ENCODE measurements at regions not wholly inside any gene's neighbourhood (a gene's known extent, or its start where the extent isn't known, plus 50 kb on each side); places are given as distances from the start of the nearest gene placed in this dataset.

DNA sequence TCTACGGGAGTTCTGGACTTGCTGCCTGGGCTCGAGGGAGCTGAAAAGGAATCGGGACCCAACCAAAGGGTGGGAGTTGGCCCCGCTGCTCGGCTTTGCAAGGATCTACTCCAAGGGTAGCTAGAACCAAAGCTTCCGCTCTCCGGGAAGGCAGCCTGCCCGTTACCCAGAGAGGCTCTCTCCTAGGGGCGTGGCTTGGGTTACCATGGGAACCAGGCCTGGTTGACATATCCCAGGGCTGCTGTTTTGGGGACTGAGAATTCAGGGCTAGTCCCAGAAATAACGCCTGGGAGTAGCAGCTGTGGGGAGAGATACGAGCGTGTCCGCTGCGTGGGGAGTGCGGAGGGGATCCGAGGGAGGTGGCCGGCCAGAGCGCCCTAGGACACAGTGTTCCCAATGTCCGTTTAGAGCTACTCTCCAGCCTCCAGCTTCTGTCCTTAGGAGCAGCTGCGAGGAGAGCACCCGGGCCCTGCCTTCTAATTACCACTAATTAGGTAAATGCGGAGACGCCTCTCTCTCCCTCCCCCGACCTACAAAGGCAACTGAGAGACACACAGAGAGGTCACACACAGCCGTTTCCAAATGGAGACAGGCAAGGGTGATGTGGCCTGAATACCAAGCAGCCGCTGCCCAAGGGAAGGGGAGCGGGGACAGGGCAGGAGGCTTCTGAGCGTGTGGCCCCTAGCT is 141.6 kb upstream of the CADM1 start:
- Mint-ChIP-seq H3K9me3 (no peaks in the 10 kb centered on the region), H3K27me3 (ENCODE audit: low read depth in 2 of 2) (peaks cover 8 to 18% of the 10 kb centered on the region in 2 donors), H3K4me1 (no peaks in the 10 kb centered on the region), H3K27ac (no peak overlapping the region), H3K36me3 (no peaks in the 10 kb centered on the region), H3K4me3 (no peak overlapping the region)
- Histone ChIP-seq H3K4me3 (ENCODE audit: low read length) (no peak overlapping the region), H3K27me3 (ENCODE audit: control insufficient read depth, insufficient read depth, low read length) (no peaks in the 10 kb centered on the region), H3K36me3 (ENCODE audit: control insufficient read depth, insufficient read depth, low read length) (no peaks in the 10 kb centered on the region), H3K9me3 (ENCODE audit: control insufficient read depth, insufficient read depth, low read length) (no peaks in the 10 kb centered on the region), H3K27ac (ENCODE audit: low read length) (no peak overlapping the region), H3K4me1 (ENCODE audit: control insufficient read depth, insufficient read depth, low read length) (no peaks in the 10 kb centered on the region)
- intact Hi-C loops (cut with micrococcal nuclease), result no loop called here
- no peak for DNase-seq
- ATAC-seq, result no peak
- no peak for TF ChIP-seq CTCF (IDR thresholded peaks at IDR 0.05)
- 40% methylated on average over 28 of the region's 28 CpGs for WGBS (ENCODE audit: insufficient coverage)

DNA sequence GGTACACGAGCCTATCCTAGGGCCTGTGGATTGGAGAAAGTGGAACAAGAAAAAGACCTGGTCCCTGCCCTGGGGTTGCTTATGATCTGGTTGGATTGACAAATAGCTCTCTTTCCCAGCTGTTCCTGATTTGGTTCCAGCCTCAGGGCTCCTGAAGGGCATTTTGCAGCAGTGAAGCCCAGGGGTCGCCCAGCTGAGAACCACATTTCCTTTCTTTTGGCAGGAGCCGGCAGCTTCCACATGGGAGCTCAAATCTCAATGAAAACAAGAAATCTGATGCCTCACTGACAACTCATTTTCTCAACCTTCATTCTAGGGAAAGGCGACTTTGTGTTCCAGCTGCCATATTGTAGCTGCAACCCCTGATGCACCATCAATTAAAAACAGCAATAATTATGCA is 140.6 kb upstream of the CADM1 start:
- H3K9me3 ChIP-seq (ENCODE audit: control insufficient read depth, insufficient read depth, low read length), result no peaks in the 10 kb centered on the region
- H3K36me3 Mint-ChIP-seq, result no peaks in the 10 kb centered on the region

GRCh38 chr11:115643549-115644270 is 139.5 kb upstream of the CADM1 start:
- H3K27me3 ChIP-seq (ENCODE audit: control insufficient read depth, insufficient read depth, low read length), result no peaks in the 10 kb centered on the region
- TF ChIP-seq CTCF (IDR thresholded peaks at IDR 0.05), result no peak
- no peak overlapping the region for H3K27ac ChIP-seq (ENCODE audit: low read length)
- no peak overlapping the region for H3K4me3 ChIP-seq (ENCODE audit: low read length)
- H3K9me3 ChIP-seq (ENCODE audit: control insufficient read depth, insufficient read depth, low read length), result no peaks in the 10 kb centered on the region
- Mint-ChIP-seq H3K4me3 (no peak overlapping the region), H3K4me1 (no peaks in the 10 kb centered on the region), H3K27ac (no peak overlapping the region), H3K36me3 (no peaks in the 10 kb centered on the region), H3K27me3 (ENCODE audit: low read depth in 2 of 2) (peaks cover 8 to 22% of the 10 kb centered on the region in 2 donors), H3K9me3 (no peaks in the 10 kb centered on the region)
- DNase-seq (no peak), ATAC-seq (no peak)
- no peaks in the 10 kb centered on the region for H3K4me1 ChIP-seq (ENCODE audit: control insufficient read depth, insufficient read depth, low read length)
- intact Hi-C loops (cut with micrococcal nuclease), result no loop called here
- H3K36me3 ChIP-seq (ENCODE audit: control insufficient read depth, insufficient read depth, low read length), result no peaks in the 10 kb centered on the region
- 76% methylated on average over 12 of the region's 12 CpGs for WGBS (ENCODE audit: insufficient coverage)

More for the DNA sequence above, 140.6 kb upstream of the CADM1 start:
- H3K4me3 Mint-ChIP-seq, result no peak overlapping the region
- ATAC-seq (no peak), DNase-seq (no peak)
- H3K4me1 ChIP-seq (ENCODE audit: control insufficient read depth, insufficient read depth, low read length), result no peaks in the 10 kb centered on the region
- no peaks in the 10 kb centered on the region for H3K4me1 Mint-ChIP-seq
- no peaks in the 10 kb centered on the region for H3K27me3 ChIP-seq (ENCODE audit: control insufficient read depth, insufficient read depth, low read length)
- H3K36me3 ChIP-seq (ENCODE audit: control insufficient read depth, insufficient read depth, low read length), result no peaks in the 10 kb centered on the region
- 67% methylated on average over 4 of the region's 4 CpGs for WGBS (ENCODE audit: insufficient coverage)
- H3K4me3 ChIP-seq (ENCODE audit: low read length), result no peak overlapping the region
- peaks cover 8 to 19% of the 10 kb centered on the region in 2 donors for H3K27me3 Mint-ChIP-seq (ENCODE audit: low read depth in 2 of 2)
- no peak for TF ChIP-seq CTCF (IDR thresholded peaks at IDR 0.05)
- intact Hi-C loops (cut with micrococcal nuclease), result no loop called here
- H3K27ac Mint-ChIP-seq, result no peak overlapping the region
- H3K9me3 Mint-ChIP-seq, result no peaks in the 10 kb centered on the region
- H3K27ac ChIP-seq (ENCODE audit: low read length), result no peak overlapping the region
